MCF 10A (cell line): ENCODE measurements at regions not wholly inside any gene's neighbourhood (a gene's known extent, or its start where the extent isn't known, plus 50 kb on each side); places are given as distances from the start of the nearest gene placed in this dataset.

Experiments used
- BruUV-seq: library from RNA; stranded (reverse); fragments of 400-500 nt; replicated peaks from 2 replicates; lab custom pipeline; 2021; lab: Mats Ljungman, UMichigan
- CTCF ChIA-PET: fragments of 300-600 bp; sonication (Branson Sonifier 250); formaldehyde crosslinking; extraction: SDS; loops from one replicate; lab custom pipeline; 2021; ENCODE audit warnings: antibody characterized with exemption, inconsistent platforms; lab: Yijun Ruan, JAX
- POLR2A ChIA-PET: fragments of 300-600, 350-650 bp; sonication (Branson Sonifier 250); formaldehyde crosslinking; extraction: SDS; loops from one replicate; lab custom pipeline; 2020; ENCODE audit warnings: antibody characterized with exemption, inconsistent platforms; lab: Yijun Ruan, JAX
- DNase-seq: peaks from one replicate; pipeline ENCODE4 v3.0.0-alpha.2; 2018; ENCODE audit not compliant: unreplicated experiment
- H3K27ac Mint-ChIP-seq: one replicate; pipeline ENCODE4 v1.8.0; 2022; ENCODE audit warnings: mild to moderate bottlenecking, low read depth, mixed read lengths; ENCODE audit not compliant: unreplicated experiment
- H3K27me3 Mint-ChIP-seq: one replicate; pipeline ENCODE4 v1.8.0; 2022; ENCODE audit warnings: mixed read lengths; ENCODE audit not compliant: insufficient read depth, unreplicated experiment
- H3K36me3 Mint-ChIP-seq: one replicate; pipeline ENCODE4 v1.8.0; 2022; ENCODE audit warnings: mild to moderate bottlenecking, moderate library complexity, mixed read lengths; ENCODE audit not compliant: insufficient read depth, unreplicated experiment
- H3K4me1 Mint-ChIP-seq: one replicate; pipeline ENCODE4 v1.8.0; 2022; ENCODE audit warnings: mixed read lengths; ENCODE audit not compliant: insufficient read depth, unreplicated experiment
- H3K4me3 Mint-ChIP-seq: one replicate; pipeline ENCODE4 v1.8.0; 2022; ENCODE audit warnings: mild to moderate bottlenecking, moderate library complexity, mixed read lengths; ENCODE audit not compliant: unreplicated experiment
- H3K9me3 Mint-ChIP-seq: one replicate; pipeline ENCODE4 v1.8.0; 2022; ENCODE audit warnings: mixed read lengths; ENCODE audit not compliant: unreplicated experiment
- intact Hi-C: fragments of 100-400 bp; cut with micrococcal nuclease; formaldehyde crosslinking; loops from 2 replicates; pipeline ENCODE4 v1.14.1; 2022
- TF ChIP-seq, protein P1 (sequence below): fragments of 200-600 bp; IDR thresholded peaks from one replicate; pipeline ENCODE4 v1.8.0; 2022; ENCODE audit warnings: antibody characterized with exemption, mild to moderate bottlenecking; ENCODE audit not compliant: unreplicated experiment

DNA sequence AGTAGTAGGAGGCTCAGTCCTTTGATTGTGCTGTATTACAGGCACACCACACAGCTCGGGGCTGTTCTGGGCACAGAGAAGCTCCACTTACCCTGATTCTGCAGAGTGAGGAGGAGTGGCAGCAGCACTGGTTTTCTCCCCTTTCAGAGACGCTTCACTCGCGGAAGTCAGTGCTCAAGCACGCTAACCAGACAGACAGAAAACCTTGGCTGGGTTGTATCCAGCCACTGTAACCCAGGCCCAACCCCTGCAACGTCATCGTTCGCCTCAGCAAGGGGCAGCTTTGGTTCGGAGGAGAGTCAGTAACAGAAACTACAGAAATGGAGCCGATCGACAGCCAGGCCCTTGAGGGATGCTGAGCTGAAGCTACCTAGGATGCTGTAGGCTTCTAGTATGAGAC lies 171.0 kb downstream of the SLC16A9 start:
- intact Hi-C loops = no loop called here
- Mint-ChIP-seq H3K27ac (no peak overlapping the region), H3K4me3 (no peak overlapping the region), H3K4me1 (no peaks in the 10 kb centered on the region), H3K27me3 (peaks cover 11% of the 10 kb centered on the region), H3K36me3 (no peaks in the 10 kb centered on the region), H3K9me3 (no peaks in the 10 kb centered on the region)
- BruUV-seq = no TSS peak
- ChIA-PET POLR2A (no interaction called here), CTCF (interaction anchor here (0.6 kb wide), 1 partner anchor 66 kb away, joined by 4 read pairs; no protein-coding TSS in a partner anchor)
- no peak for DNase-seq
- TF ChIP-seq, protein P1, sequence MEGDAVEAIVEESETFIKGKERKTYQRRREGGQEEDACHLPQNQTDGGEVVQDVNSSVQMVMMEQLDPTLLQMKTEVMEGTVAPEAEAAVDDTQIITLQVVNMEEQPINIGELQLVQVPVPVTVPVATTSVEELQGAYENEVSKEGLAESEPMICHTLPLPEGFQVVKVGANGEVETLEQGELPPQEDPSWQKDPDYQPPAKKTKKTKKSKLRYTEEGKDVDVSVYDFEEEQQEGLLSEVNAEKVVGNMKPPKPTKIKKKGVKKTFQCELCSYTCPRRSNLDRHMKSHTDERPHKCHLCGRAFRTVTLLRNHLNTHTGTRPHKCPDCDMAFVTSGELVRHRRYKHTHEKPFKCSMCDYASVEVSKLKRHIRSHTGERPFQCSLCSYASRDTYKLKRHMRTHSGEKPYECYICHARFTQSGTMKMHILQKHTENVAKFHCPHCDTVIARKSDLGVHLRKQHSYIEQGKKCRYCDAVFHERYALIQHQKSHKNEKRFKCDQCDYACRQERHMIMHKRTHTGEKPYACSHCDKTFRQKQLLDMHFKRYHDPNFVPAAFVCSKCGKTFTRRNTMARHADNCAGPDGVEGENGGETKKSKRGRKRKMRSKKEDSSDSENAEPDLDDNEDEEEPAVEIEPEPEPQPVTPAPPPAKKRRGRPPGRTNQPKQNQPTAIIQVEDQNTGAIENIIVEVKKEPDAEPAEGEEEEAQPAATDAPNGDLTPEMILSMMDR = no peak

DNA sequence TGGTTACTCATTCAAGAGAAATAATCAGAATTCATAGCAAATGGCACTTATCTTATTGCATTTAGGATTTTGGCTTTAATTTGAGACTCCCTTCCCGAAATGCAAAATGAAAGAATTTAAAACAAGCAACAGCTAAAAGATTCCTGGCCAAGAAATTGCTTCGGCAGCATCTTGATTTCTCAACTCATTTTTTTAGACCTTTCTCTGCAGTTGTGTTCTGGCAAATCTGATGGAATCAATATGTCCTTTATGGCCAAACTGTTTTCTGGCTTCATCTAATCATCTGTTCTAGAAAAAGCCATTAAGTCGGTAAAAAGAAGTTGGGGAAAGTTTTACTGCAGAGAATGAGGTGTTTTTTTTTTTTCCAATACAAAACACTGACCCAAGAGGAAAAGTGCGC lies 172.1 kb downstream of the SLC16A9 start:
- Mint-ChIP-seq H3K27me3 (peaks cover 12% of the 10 kb centered on the region), H3K36me3 (no peaks in the 10 kb centered on the region), H3K4me1 (no peaks in the 10 kb centered on the region), H3K4me3 (no peak overlapping the region), H3K27ac (no peak overlapping the region), H3K9me3 (no peaks in the 10 kb centered on the region)
- CTCF ChIA-PET = no interaction called here
- intact Hi-C loops = no loop called here
- DNase-seq = no peak
- BruUV-seq = no TSS peak
- TF ChIP-seq, protein P1 = no peak
- POLR2A ChIA-PET = no interaction called here

DNA sequence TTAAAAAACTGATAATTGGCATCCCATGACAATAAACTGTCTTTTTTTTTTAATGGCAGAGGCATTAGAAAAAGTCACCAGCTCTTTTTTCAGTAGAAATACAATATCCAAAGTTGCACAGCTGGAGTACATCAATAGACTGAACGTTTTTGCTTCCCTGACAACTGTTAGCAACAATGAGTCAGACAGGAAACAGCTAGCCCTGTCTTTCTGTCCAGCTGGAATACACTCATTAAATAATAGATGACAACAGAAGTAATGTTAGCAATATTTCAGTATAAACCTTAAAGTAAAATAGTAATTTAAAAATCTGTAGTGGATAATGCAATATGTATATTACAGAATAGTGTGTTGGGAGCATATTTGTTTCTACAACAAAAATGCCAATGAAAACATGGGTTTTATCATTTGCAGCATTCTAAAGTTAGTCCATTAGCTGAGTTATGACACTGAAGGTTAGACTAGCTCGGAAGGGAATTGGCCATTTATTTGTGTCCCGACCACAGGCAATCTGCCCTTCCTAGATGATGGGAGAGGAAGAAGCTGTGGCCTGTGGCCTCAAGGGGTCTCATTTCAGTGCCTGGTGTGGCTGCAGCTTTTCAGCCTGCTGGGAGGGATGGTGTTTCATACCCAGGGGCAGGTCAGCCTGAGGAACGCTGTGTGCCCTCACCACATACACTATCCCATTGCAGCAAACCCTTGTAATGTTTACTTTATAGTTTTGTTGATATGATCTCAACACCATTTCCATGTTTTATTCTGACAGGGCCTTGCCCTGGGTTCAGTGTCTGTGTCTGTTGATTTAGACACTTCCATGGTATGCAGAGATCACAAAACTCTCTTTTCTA lies 173.3 kb downstream of the SLC16A9 start:
- CTCF ChIA-PET = interaction anchor here (0.7 kb wide), 1 partner anchor 43 kb away, joined by 4 read pairs; no protein-coding TSS in a partner anchor
- Mint-ChIP-seq H3K4me3 (no peak overlapping the region), H3K9me3 (no peaks in the 10 kb centered on the region), H3K27me3 (peaks cover 21% of the 10 kb centered on the region), H3K27ac (no peak overlapping the region), H3K36me3 (no peaks in the 10 kb centered on the region), H3K4me1 (no peaks in the 10 kb centered on the region)
- peak; percentile 46 for DNase-seq
- TF ChIP-seq, protein P1 = no peak
- intact Hi-C loops = no loop called here
- BruUV-seq = no TSS peak
- POLR2A ChIA-PET = no interaction called here

DNA sequence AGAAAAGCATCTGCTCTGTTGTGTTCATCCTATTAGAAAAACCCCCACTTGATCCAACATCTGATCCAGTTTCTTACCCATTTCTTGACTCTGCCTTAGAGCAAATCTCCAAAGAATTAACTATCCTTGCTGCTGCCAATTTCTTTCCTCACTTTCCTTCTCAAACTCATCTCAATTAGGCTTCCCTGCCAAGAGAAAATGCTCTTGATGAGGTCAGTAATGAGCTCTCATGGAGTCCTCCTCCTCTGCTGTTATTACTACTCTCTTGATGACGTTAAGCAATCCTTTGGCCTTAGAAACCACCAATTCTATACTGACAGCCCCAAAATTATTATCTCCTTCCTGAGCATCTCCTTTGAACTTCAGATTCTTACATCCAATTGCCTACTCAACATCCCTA lies 162.0 kb upstream of the FAM13C start:
- ChIA-PET CTCF (no interaction called here), POLR2A (no interaction called here)
- intact Hi-C loops = no loop called here
- Mint-ChIP-seq H3K9me3 (no peaks in the 10 kb centered on the region), H3K27me3 (peaks cover 48% of the 10 kb centered on the region), H3K4me1 (no peaks in the 10 kb centered on the region), H3K4me3 (no peak overlapping the region), H3K27ac (no peak overlapping the region), H3K36me3 (no peaks in the 10 kb centered on the region)
- TF ChIP-seq, protein P1 = no peak
- DNase-seq = no peak
- BruUV-seq = no TSS peak
